ENCODE measurements at regions not wholly inside any gene's neighbourhood (a gene's known extent, or its start where the extent isn't known, plus 50 kb on each side); places are given as distances from the start of the nearest gene placed in this dataset.

DNA sequence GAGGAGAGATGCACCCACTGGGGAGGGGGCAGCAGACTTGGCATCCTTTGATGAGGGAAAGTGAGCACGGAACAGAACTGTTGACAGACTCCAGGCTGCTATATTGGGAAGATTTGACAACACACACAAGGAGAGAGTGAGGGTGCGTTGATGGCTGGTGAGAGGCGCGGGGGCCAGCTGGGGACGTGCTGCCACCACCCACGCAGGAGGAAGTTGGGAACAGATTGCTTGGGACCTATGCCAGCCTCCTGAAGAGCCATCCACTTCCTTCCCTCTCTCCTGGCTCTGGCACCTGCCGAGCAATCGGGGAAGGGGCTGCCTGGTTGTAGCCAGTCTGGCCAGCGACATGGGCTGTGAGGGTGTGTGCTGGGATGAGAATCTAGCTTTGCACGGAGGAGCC lies 223.7 kb upstream of the CSF3R start:
- Histone ChIP-seq H3K9ac (ENCODE audit: extremely low read depth, low read length, poor library complexity, severe bottlenecking) (no peak overlapping the region), H3K4me3 (ENCODE audit: low read length) (no peak overlapping the region), H3K27me3 (ENCODE audit: control insufficient read depth, insufficient read depth, low read length, poor library complexity, severe bottlenecking) (no peaks in the 10 kb centered on the region), H3K9me3 (ENCODE audit: control insufficient read depth, low read length) (no peaks in the 10 kb centered on the region), H3K36me3 (ENCODE audit: control insufficient read depth, insufficient read depth, low read length) (no peaks in the 10 kb centered on the region), H3K4me1 (ENCODE audit: control insufficient read depth, insufficient read depth, low read length) (peaks cover 13% of the 10 kb centered on the region), H3K27ac (ENCODE audit: low read depth, low read length) (no peak overlapping the region)
- no peak overlapping the region for H3K4me3 Mint-ChIP-seq
- no peaks in the 10 kb centered on the region for H3K36me3 Mint-ChIP-seq (ENCODE audit: low read depth)
- WGBS, 2 experiments (ENCODE audit: insufficient coverage in 1 of 2, insufficient read length in 1 of 2), result 89 to 90% methylated on average over 5 to 9 of the region's 10 CpGs
- TF ChIP-seq, protein P1, sequence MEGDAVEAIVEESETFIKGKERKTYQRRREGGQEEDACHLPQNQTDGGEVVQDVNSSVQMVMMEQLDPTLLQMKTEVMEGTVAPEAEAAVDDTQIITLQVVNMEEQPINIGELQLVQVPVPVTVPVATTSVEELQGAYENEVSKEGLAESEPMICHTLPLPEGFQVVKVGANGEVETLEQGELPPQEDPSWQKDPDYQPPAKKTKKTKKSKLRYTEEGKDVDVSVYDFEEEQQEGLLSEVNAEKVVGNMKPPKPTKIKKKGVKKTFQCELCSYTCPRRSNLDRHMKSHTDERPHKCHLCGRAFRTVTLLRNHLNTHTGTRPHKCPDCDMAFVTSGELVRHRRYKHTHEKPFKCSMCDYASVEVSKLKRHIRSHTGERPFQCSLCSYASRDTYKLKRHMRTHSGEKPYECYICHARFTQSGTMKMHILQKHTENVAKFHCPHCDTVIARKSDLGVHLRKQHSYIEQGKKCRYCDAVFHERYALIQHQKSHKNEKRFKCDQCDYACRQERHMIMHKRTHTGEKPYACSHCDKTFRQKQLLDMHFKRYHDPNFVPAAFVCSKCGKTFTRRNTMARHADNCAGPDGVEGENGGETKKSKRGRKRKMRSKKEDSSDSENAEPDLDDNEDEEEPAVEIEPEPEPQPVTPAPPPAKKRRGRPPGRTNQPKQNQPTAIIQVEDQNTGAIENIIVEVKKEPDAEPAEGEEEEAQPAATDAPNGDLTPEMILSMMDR (conservative IDR thresholded peaks at IDR 0.05), result no peak
- no peaks in the 10 kb centered on the region for H3K9me3 Mint-ChIP-seq
- H3K4me1 Mint-ChIP-seq, result peaks cover 56% of the 10 kb centered on the region
- no peak for DNase-seq
- H3K27ac Mint-ChIP-seq, result no peak overlapping the region
- H3K27me3 Mint-ChIP-seq (ENCODE audit: insufficient read depth), result peaks cover 2% of the 10 kb centered on the region

DNA sequence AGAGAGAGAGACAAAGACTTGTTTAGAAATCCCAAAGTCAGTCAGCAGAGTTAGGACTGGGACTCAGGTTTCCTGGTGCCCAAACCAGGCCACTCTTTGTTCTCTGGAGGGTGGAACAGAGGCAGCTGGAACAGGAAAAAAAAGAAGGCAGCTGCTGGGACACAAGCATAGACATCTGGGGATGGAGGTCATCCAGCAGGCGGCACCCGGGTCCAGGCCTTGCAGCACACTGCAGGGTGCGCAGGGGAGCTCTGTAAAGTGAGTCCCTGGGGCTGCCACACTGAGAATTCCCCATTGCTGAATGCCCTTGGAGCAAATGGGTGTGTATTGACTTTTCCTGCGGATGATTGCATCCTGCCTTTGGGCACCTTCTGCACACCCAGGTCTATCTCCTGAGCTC lies 222.9 kb upstream of the CSF3R start:
- Mint-ChIP-seq H3K27me3 (ENCODE audit: insufficient read depth) (peaks cover 2% of the 10 kb centered on the region), H3K27ac (no peak overlapping the region), H3K36me3 (ENCODE audit: low read depth) (no peaks in the 10 kb centered on the region), H3K4me3 (no peak overlapping the region), H3K4me1 (peaks cover 53% of the 10 kb centered on the region), H3K9me3 (no peaks in the 10 kb centered on the region)
- 79 to 83% methylated on average over 4 of the region's 4 CpGs for WGBS, 2 experiments (ENCODE audit: insufficient coverage in 1 of 2, insufficient read length in 1 of 2)
- no peak overlapping the region for H3K4me3 ChIP-seq (ENCODE audit: low read length)
- H3K9me3 ChIP-seq (ENCODE audit: control insufficient read depth, low read length), result no peaks in the 10 kb centered on the region
- H3K27ac ChIP-seq (ENCODE audit: low read depth, low read length), result no peak overlapping the region
- H3K9ac ChIP-seq (ENCODE audit: extremely low read depth, low read length, poor library complexity, severe bottlenecking), result no peak overlapping the region
- peaks cover 13% of the 10 kb centered on the region for H3K4me1 ChIP-seq (ENCODE audit: control insufficient read depth, insufficient read depth, low read length)
- H3K36me3 ChIP-seq (ENCODE audit: control insufficient read depth, insufficient read depth, low read length), result no peaks in the 10 kb centered on the region
- H3K27me3 ChIP-seq (ENCODE audit: control insufficient read depth, insufficient read depth, low read length, poor library complexity, severe bottlenecking), result no peaks in the 10 kb centered on the region
- peak; percentile 52 for DNase-seq
- TF ChIP-seq, protein P1 (conservative IDR thresholded peaks at IDR 0.05), result peak; percentile 42

DNA sequence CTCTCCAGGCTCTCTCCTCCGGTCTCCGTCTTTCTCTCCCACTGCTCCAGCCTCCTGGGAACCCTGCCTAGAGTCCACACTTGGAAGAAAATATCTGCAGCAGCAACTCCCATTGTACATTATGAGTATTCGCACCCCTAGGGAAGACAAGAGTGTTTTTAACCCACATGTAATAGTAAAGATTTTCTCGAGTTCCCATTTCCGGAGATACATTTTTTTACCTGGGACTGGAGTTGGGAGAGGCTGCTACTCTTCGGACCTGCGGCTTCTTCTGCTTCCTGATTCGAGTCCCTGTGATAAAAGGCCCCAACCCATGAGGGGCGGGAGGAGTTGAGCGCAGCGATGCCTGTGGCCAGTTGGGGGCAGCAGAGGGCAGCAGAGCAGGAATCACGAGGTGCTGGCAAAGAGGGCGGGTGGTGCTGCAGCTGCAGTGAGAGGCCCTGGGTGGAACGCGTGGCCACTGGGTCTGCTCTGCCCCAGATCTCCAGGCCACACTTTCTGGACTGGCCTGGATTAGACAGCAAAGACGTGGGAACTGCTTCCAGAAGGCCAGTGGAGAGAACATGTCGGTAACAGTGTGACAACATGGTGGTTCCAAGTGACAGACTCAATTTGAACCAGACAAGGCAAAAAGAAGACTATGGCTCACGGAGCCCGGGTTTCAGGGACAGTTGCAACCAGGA lies 221.0 kb upstream of the CSF3R start:
- H3K36me3 Mint-ChIP-seq (ENCODE audit: low read depth), result no peaks in the 10 kb centered on the region
- TF ChIP-seq, protein P1 (conservative IDR thresholded peaks at IDR 0.05), result peak; percentile 96
- Histone ChIP-seq H3K4me3 (ENCODE audit: low read length) (no peak overlapping the region), H3K27me3 (ENCODE audit: control insufficient read depth, insufficient read depth, low read length, poor library complexity, severe bottlenecking) (no peaks in the 10 kb centered on the region), H3K4me1 (ENCODE audit: control insufficient read depth, insufficient read depth, low read length) (peaks cover 7% of the 10 kb centered on the region), H3K9ac (ENCODE audit: extremely low read depth, low read length, poor library complexity, severe bottlenecking) (no peak overlapping the region), H3K9me3 (ENCODE audit: control insufficient read depth, low read length) (no peaks in the 10 kb centered on the region), H3K27ac (ENCODE audit: low read depth, low read length) (no peak overlapping the region), H3K36me3 (ENCODE audit: control insufficient read depth, insufficient read depth, low read length) (no peaks in the 10 kb centered on the region)
- 33 to 41% methylated on average over 16 to 19 of the region's 19 CpGs for WGBS, 2 experiments (ENCODE audit: insufficient coverage in 1 of 2, insufficient read length in 1 of 2)
- H3K9me3 Mint-ChIP-seq, result no peaks in the 10 kb centered on the region
- H3K4me1 Mint-ChIP-seq, result peaks cover 45% of the 10 kb centered on the region
- H3K4me3 Mint-ChIP-seq, result no peak overlapping the region
- H3K27me3 Mint-ChIP-seq (ENCODE audit: insufficient read depth), result peaks cover 2% of the 10 kb centered on the region
- peak overlapping the region; percentile 59 for H3K27ac Mint-ChIP-seq
- peak; percentile 97 for DNase-seq

All from endodermal cell (in vitro differentiated cells).